DND-41 (cell line): ENCODE measurements at regions not wholly inside any gene's neighbourhood (a gene's known extent, or its start where the extent isn't known, plus 50 kb on each side); places are given as distances from the start of the nearest gene placed in this dataset.
"Not testable (repeated sequence)": the region's sequence is repeated elsewhere in the genome, so short reads cannot be mapped to it uniquely, and the experiment has no call there.

Experiments used
- CTCF ChIP-seq: IDR thresholded peaks from 2 replicates; pipeline ENCODE4 v1.5.1; 2012; ENCODE audit warnings: borderline replicate concordance, low read length, moderate library complexity, mild to moderate bottlenecking; ENCODE audit not compliant: poor library complexity, severe bottlenecking; ENCODE audit errors: extremely low read depth
- EZH2 ChIP-seq: IDR thresholded peaks from 3 replicates; pipeline ENCODE4 v1.6.1; 2012; ENCODE audit warnings: borderline replicate concordance, low read depth, mild to moderate bottlenecking, moderate library complexity, low read length, inconsistent platforms; ENCODE audit not compliant: severe bottlenecking

DNA sequence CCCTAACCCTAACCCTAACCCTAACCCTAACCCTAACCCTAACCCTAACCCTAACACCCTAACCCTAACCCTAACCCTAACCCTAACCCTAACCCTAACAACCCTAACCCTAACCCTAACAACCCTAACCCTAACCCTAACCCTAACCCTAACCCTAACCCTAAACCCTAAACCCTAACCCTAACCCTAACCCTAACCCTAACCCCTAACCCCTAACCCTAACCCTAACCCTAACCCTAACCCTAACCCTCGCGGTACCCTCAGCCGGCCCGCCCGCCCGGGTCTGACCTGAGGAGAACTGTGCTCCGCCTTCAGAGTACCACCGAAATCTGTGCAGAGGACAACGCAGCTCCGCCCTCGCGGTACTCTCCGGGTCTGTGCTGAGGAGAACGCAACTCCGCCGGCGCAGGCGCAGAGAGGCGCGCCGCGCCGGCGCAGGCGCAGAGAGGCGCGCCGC, 270.7 kb downstream of the OR4F29 start:
- not testable (repeated sequence) for TF ChIP-seq CTCF, EZH2
